Erythroblast (primary cell): ENCODE measurements at regions not wholly inside any gene's neighbourhood (a gene's known extent, or its start where the extent isn't known, plus 50 kb on each side); places are given as distances from the start of the nearest gene placed in this dataset.

ENCODE experiments used
- GATA1 ChIP-seq: IDR thresholded peaks from 2 replicates; pipeline ENCODE4 v1.6.1; 2011; ENCODE audit warnings: low read depth, mild to moderate bottlenecking, control low read depth, low read length, moderate library complexity
- POLR2A ChIP-seq: IDR thresholded peaks from 2 replicates; pipeline ENCODE4 v1.6.1; 2011; ENCODE audit warnings: mild to moderate bottlenecking, low read length

DNA sequence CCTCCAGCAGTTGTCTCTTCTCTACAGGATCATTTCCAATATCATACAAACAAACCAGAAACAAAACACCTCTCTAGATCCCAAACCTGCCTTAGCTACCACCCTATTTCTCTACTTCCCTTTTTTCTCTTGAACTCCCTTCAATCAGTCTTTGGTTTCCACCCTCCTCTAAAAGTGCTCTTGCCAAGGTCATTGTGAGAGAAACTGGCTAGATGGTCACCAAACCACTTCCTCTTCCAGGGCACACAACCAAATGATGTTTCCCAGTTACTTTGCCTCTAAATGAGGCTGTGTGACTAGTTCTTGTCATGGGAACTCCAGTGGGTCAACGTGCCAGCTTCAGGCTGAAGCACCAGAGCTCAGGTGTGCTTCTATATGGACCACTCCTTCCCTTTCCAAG is 85.8 kb upstream of the ARMC2 start:
- TF ChIP-seq POLR2A, result no peak
- TF ChIP-seq GATA1, result no peak
